T47D (cell line): ENCODE measurements at regions not wholly inside any gene's neighbourhood (a gene's known extent, or its start where the extent isn't known, plus 50 kb on each side); places are given as distances from the start of the nearest gene placed in this dataset.

Experiments used
- DNase-seq, 2 experiments: peaks; one replicate each; pipeline versions ENCODE4 v3.0.0 to v3.0.0-alpha.2; 2011 to 2012; ENCODE audit warnings: low read depth in 1 of 2, low spot score in 1 of 2
- JUND ChIP-seq: IDR thresholded peaks from 2 replicates; pipeline ENCODE4 v1.6.1; 2012; ENCODE audit warnings: low read depth
- in situ Hi-C: cut with HindIII; loops from 2 replicates; pipeline ENCODE4 v1.10.0; 2016; ENCODE audit warnings: low sequenced_read_pairs, low pct_unique_long_range_greater_than_20kb

DNA sequence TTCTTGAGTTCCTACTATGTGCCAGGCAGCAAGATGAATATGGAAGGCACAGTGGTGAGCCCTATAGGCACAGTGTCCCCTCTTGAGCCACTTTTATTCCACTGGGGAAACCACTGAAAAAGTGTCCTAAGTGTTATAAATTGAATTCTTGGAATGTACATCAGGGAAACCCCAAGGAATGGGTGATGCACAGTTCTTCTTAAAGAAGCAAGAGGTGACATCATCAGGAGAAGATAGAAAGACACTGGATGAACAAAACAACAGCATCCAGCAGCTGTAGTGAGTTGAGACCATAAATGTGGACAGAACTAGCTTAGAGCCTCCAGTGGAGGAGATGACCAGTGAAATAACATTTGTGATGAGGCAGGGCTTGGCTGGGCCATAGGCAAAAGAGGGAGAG is 199.2 kb upstream of the ANKRD55 start:
- in situ Hi-C loops: no loop called here
- DNase-seq: no peak
- TF ChIP-seq JUND: no peak

DNA sequence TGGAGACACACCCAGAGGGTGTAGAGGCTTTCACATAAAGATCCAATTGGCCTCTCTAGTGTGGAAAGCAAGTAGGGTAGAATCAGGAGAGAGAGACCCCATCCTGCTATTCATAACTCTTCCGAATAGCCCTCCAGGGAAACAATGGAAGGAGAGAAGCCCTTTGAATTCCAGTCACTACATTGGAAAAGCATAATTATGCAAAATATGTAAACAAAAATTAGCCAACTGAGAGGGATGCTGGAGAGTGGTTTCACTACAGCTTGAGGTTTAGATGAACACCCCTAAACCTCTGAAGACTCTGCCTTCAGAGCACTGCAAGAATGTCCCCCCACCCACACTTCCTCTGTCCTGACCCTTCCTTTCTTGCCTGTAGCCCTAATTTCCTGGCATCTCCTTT is 197.3 kb upstream of the ANKRD55 start:
- in situ Hi-C loops: no loop called here
- no peak for TF ChIP-seq JUND
- DNase-seq: no peak

DNA sequence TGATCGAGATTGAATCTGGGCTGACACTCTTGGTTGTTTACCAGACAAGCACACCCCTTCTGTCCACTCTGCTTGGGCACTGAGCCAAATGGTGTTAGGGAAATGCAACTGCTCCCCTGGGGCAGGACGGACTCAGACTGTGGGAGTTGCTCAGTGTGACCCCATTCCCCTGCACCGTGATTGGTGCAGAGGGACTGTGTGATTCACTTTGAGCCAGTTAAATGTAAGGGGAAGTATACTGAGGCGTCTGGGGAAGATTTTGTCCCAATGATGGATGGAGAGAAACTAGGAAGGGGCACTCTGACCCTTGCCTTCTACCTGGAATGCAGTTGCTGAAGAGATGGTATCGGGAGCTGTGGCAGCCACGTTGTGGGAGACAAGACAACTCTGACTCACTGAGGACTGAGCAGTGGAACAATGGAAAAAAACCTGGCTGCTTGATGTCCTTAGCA is 196.0 kb upstream of the ANKRD55 start:
- in situ Hi-C loops: no loop called here
- peak; percentile 77 for TF ChIP-seq JUND
- peak; percentile 40 to 100 for DNase-seq

DNA sequence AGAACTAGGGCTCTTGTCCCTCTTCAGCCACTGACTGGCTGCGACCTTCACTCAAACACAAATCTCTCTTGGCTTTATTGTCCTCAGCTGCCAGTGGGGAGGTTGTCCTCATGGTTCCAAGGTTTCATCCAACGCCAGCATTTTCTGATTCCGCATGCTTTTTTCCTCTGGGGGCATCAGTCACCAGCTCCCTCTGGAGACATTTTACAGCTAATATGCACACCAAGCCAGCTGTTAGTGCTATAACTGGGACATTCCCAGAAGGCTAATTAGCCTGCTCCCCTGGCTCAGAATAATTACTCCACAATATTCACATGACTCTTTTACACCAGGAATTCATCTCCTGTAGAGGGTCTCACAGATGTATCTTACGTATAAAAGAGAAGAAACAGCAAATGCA is 193.6 kb upstream of the ANKRD55 start:
- no peak for TF ChIP-seq JUND
- DNase-seq: no peak
- in situ Hi-C loops: no loop called here

DNA sequence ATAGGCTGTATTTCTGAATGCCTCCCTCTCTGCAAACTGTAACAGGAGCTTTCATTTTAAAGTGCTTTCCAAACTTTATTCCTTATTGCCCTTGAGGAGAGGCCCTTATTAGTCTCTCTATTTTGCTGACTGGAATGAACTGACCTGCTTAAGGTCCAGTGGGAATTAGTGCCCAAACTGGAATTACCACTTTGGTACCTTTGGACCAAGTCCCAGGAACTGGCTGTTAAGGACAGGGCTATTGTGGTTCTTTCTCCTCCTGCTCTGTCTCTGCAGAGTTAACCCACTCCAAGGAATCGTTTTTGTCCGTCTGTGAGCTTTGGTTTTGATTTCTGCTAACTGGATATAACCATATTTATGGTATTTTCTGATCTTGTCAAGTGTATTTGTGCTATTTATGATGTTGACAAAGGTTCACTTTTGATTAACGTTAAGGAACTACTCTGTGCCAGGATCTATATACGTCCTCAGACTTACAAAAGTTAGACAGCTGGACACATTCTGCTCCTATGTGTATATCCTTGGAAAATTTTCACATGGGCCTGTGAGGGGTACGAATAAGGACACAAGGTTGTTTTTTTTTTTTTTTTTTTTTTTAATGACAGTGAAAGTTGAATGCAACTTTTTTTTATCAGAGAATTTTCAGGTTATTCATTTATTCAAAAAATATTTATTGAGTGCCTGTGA is 189.1 kb upstream of the ANKRD55 start:
- peak; percentile 65 to 99 for DNase-seq
- in situ Hi-C loops: no loop called here

DNA sequence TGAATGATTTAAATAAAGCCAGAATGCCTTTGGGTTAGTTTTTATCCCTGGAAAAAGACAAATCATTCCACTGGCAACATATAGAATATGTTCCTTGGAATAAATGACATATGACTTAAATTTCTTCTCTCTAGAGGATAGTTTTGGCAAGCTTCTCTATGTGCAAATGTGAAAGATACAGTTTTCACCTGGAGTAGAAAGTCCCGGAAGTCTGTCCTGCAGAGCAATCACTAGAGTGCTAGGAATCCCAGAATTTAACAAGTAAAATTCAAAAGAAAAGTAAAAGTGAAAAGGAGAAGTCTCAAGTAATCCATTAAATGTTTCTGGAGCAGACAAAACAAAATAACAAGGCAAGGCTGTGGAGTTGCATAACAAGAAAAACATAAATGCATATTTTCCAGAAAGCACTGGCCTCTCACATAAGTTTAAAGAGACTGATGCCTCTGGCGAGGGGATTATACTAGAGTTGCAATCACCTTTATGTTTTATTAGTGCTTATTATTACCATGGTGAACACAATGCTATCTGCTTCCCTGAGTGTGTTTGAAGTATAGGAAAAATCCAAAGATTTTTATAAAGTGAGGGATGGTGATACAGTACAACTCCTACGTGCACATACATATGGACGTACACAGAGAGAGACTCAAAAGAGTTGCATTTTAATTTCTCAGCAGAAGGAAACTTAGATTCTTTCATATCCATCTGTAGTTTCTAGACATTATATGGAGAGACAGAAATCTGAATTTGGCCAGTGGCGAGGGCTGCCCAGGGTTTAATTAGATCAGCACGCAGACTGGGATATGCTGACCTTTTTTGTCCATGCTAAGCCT is 188.3 kb upstream of the ANKRD55 start:
- DNase-seq: peak in 1 of 2 experiments; percentile 49
- in situ Hi-C loops: no loop called here
- TF ChIP-seq JUND: no peak

More for the DNA sequence above, 189.1 kb upstream of the ANKRD55 start:
- peak; percentile 82 for TF ChIP-seq JUND

DNA sequence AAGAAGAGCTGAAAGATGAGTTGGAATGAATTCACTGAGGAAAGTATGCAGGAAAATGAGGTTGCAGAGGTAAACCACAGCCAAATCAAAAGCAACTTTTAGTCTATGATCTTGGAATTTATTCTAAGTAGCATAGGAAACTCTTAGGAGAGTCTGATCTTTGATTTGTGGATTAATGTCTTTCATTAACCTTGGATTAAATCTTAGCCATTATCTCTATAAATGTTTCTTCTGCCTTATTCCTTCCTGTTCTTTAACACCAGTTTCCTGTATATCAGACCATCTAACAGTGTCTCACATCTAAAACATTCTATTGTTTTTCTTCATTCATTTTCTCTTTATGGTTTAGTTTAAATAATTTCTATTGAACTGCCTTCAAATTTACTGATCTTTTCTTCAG is 187.2 kb upstream of the ANKRD55 start:
- DNase-seq: no peak
- in situ Hi-C loops: no loop called here
- no peak for TF ChIP-seq JUND

DNA sequence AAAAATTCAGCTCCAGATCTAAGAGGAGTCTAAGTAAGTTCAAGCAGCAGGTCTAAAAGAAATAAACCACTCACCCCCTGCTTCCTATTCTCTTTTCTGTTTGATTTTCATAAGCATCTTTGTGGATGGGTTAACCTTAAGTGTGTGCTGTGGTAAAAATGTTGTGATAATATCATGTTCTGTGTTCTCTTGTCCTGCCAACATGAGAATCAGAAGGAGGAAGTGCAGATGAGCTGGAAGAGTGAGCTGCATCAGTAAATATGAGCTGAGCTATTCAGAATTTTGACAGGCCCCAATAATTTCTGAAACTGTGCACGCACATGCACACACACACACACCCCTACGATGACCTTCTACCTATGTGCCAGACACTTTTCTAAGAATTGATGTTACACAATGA is 186.5 kb upstream of the ANKRD55 start:
- no peak for TF ChIP-seq JUND
- in situ Hi-C loops: no loop called here
- peak in 1 of 2 experiments; percentile 40 for DNase-seq

DNA sequence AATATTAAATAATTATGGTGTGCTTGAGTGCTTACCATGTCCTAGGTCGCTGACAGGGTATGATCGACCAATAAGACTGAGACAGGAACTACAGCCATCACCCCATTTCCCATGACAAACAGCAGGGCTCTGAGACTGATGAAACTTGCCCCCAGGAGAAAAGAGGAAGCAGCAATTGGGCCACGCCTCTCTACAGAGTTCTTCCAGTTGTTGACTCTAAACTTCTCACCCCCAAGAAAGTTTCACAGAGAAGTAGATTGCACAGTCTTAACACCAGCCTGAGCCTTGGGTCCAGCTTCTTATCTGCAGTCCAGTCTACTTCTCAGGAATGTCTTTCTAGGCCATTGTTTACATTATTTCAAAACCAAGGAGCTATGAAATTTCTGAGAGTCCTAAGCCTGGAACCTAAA is 182.2 kb upstream of the ANKRD55 start:
- no peak for TF ChIP-seq JUND
- in situ Hi-C loops: no loop called here
- DNase-seq: peak in 1 of 2 experiments; percentile 82

DNA sequence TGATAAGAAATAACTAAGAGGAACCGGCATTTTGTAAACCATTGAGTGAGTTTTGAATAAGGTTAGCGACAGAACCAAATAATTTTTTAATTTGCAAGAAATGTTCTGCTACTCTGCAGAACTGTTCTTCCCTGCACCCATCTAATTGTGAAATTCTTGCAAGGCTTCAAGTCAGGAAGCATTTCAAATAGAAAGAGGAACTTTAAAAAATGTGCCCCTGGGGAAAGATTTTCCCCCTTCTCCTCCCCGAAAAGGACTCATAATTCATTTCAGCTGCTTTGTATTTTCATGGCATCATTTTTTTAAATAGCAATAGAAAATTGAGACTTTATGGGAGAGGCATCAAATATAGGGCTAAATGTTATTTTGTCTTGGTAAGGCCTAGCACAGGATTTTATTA is 180.9 kb upstream of the ANKRD55 start:
- in situ Hi-C loops: no loop called here
- no peak for TF ChIP-seq JUND
- no peak for DNase-seq

DNA sequence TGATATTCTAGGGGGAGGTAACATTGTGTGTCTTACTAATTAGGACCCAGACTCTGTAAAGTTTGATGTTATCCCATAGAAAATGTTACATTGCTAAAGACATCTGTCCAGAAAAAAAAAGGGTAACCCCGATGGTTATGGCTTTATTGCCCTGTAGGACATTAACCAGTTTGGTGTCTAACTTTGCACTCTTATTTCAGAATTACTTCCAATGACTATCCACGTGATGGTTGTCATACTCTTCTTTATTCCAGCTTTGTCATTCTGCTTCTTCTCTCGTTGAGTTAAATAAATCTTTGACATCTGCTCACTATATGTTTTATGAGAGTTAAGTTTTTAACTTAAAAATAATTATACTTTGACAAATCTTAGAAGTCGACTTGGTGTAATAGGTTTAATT is 180.4 kb upstream of the ANKRD55 start:
- in situ Hi-C loops: no loop called here
- no peak for DNase-seq
- no peak for TF ChIP-seq JUND

DNA sequence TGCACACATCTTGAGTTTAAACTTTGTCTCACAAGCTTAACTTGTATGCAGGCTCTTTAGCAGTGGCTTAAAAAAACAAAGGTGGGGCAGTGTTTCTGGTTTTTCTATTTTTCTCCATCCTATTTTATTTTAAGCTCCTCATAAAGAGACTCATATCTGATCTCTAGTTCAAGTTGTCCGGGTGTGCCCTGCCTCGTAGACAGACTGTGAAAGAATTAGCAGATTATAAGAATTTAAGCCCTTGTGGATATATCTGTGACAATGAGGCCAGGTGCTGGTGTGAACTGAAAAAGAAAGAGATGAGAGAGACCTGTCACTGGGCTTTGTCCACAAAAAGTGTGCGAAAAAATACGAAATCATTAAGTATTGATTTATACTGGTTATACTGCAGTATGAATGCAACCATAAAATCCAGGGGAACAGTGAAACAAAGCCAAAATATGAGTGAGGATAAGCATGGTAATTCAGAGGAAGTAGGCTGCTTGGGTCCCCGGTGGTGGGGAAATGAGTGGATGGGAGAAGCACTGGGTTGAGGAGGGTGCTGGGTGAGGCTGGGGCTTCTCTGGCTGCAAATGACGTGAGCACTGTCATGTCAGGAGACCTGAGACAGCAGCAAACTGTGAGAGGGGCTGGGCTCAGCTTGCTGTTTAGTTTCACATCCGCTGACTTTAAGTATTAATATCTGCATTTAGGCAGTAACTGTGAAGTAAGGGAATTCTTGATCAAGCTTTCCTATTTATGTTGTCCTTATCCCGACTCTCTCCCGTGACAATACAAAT is 179.7 kb upstream of the ANKRD55 start:
- no peak for DNase-seq
- no peak for TF ChIP-seq JUND
- in situ Hi-C loops: no loop called here

DNA sequence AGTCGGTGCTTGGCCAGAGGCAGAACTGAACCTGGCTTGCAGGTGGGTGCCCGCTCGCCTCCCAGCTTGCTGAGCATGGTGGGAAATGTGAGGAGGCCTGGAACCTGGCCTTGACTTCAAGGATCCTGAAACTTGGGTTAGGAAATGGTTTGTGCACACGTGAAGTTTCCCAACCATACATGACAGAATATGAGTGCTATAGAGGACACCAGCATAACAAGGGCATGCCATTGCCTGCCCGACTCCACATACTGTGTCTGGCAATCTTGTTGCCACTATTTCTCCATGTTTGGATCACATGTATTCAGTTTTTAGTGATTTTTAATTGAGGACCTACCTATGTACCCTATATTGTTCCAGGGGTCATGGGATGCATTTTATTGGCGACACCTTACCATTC is 177.6 kb upstream of the ANKRD55 start:
- in situ Hi-C loops: no loop called here
- no peak for DNase-seq
- TF ChIP-seq JUND: no peak
